Epithelial cell of prostate (primary cell): ENCODE measurements at regions not wholly inside any gene's neighbourhood (a gene's known extent, or its start where the extent isn't known, plus 50 kb on each side); places are given as distances from the start of the nearest gene placed in this dataset.

ENCODE experiments used
- DNase-seq: peaks from one replicate; pipeline ENCODE4 v3.0.0-alpha.2; 2011; ENCODE audit warnings: low read depth, low spot score
- H3K27ac ChIP-seq: fragments of 450-650 bp; 2 replicates; pipeline ENCODE4 v1.5.1; 2017; ENCODE audit warnings: mild to moderate bottlenecking

DNA sequence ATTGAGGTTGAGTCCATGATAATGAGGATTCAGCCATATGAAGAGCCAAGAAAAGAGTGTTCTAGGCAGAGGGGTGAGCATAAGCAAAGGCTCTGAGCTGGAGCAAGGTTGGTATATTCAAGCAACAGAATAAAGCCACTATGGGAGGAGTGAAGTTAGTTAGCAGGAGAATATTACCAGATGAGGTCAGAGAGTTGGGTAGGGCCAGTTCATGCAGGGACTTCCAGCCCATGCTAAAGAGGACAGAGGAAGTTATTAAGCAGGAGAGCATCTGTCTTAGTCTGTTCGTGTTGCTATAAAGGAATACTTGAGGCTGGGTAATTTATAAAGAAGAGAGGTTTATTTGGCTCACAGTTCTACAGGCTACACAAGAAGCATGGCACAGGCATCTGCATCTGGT lies 57.1 kb upstream of the ATG10 start:
- no peak for DNase-seq
- H3K27ac ChIP-seq = no peak overlapping the region

DNA sequence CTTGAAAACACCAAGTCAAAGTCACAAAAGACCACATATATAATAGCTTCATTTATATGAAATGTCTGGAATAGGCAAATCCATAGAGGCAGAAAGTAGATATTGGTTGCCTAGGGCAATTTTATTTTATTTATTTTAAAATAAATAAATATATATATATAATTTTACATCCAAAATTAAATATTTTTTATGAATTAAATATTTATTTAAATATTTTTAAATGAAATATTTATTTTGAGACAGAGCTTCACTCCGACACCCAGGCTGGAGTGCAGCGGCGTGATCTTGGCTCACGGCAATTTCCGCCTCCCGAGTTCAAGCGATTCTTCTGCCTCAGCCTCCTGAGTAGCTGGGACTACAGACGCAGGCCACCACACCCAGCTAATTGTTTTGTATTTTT lies 58.9 kb upstream of the ATG10 start:
- no peak for DNase-seq
- H3K27ac ChIP-seq = no peak overlapping the region

DNA sequence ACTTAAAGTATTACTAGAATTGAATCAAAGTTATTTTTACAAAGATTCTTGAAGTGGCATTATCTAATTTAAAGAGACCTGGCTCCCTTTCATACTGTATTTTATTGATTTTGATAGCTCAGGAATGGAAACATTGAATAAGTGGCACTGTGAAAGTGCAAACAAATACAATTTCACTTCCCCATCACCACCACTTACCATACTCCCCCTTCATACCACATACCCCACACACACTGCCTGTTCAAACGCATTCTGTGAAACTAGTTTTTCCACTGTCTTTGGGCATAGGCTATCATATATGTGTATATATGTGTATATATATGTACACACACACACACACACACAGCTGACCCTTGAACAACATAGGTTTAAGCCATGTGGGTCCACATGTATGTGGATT lies 62.1 kb upstream of the ATG10 start:
- no peak for DNase-seq

DNA sequence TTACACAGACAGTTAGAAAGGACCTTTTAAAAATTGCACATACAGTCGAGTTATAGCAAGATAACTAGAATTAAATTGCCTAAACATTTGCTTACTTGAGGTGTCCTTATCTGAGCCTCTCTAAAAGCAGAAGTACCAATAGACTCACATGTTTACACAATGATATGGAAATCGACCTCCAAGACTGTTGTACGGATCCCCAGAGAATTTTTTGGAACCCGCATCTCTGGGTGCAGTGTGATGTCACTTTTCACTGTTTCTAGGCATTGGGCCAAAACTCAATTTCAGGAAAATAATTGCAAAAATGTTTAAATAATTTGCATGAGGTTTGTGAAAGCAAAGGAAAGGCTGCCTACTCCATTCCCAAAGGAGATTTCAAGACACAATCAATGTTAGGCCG lies 63.1 kb upstream of the ATG10 start:
- DNase-seq = no peak
- no peak overlapping the region for H3K27ac ChIP-seq

More for the DNA sequence above, 62.1 kb upstream of the ATG10 start:
- H3K27ac ChIP-seq = no peak overlapping the region

DNA sequence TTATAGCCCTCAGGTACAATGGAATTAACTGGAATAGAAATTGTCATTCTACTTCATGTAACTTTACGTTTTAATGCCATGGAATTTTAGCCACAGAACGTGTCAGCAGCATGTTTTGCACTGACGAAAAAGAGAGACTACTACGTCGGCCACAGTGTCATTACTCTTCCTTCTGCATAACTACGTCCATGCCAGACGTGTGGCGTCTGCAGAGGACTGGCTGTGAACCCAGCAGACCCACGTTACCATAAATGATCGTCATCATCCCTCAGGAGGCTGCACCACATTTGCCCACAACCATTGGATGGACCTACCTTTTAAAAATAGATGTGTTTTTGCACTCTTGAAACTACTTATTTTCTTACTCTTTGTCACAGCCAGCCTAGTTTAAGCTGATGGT lies 63.8 kb upstream of the ATG10 start:
- H3K27ac ChIP-seq = no peak overlapping the region
- no peak for DNase-seq

DNA sequence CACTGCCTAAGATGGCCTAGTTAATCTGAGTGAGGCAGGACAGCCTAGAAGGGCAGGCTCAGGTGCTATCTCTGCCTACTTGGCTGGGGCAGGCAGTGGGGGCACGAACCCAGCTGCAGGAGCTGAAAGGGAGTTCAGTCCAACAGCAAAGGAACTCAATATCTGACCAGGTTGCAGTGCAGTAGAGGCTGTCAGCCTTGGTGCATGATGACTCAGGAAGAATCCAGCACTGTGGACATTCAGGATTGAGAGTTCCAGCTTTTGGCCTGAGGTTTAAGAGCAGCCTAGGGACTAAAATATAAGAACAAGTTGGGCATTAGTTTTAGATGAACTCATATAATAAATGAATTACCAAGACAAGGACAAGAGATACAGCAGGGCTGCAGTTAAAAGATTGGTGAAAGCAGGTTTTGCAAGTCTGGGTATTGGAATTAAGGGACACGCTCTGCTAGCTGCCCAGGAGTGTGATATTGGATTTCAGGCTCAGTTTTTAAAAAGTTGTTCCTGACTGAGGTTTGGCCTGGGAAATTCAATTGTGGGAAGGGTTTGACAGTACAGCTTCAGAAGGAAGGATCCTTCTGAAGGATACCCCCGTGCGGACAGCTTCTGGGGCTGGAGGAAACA lies 64.7 kb upstream of the ATG10 start:
- no peak overlapping the region for H3K27ac ChIP-seq
- no peak for DNase-seq

DNA sequence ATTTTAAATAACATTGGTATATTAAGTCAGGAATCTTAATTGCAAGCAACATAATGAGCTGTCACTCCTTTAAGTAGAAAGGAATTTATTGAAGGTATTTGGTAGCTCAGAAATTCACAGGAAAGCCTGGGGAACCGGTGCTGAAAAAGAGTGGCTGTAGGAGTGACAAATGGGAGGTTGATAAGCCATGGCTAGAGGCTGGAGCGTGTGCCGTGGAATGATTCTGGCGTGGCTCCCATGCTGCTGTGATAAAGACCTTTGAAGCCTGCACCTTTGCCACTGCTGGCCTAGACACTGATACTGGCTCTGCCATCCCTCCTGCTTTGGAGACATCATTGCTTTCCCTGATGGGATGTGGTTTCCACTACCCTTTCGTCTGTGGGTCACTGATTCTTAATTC lies 65.7 kb upstream of the ATG10 start:
- DNase-seq = no peak
- H3K27ac ChIP-seq = no peak overlapping the region

DNA sequence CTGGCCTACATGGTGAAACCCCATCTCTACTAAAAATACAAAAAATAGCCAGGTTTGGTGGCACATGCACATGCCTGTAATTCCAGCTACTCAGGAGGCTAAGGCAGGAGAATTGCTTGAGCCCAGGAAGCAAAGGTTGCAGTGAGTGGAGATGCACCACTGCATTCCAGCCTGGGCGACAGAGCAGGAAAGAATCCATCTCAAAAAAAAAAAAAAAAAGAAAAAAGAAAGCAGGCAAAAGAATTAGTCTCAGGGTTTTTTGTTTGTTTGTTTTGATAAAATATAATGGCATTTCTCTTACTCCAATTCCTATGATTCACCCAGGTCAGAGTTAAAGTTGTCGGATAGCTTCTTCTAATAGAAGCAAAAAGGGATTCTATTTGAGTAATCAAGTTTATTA lies 67.0 kb upstream of the ATG10 start:
- no peak overlapping the region for H3K27ac ChIP-seq
- no peak for DNase-seq

DNA sequence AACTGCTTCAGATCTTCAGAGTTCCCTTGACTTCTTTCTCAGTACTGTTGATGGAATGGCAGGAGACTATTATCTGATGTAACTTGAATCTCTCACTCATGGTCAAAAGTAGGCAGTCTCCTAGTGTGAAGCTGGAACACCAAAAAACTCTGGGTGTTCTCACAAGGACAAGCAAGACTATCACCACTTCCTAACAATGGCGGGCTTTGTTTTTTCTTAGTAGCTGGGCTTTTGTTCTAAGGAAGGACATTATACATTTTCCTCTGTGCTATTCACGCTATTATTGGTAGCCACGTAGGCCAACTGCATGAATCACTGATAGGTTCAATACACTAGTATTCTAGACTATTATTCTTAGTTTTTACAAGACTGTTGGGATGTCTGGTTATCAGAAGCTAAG lies 67.7 kb upstream of the ATG10 start:
- DNase-seq = no peak
- H3K27ac ChIP-seq = no peak overlapping the region

DNA sequence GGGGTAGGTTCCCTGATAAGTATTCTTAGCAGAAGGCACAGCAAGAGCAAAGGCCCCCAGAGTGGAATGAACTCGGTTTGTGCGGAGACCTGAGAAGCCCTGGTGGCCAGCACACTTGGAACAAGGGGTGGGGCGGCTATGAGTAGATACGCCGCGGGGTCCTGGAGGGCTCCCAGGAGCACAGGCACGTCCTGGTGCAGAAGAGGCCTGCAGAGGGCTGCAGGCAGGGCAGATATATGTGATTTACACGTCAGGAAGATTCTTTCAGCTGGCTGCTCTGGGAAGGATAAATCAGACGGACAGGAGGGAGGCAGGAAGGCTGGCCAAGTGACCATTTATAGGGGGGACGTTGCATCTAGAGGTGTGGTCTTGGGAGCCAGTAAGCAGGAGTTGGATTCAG lies 70.2 kb upstream of the ATG10 start:
- DNase-seq = no peak
- H3K27ac ChIP-seq = no peak overlapping the region

DNA sequence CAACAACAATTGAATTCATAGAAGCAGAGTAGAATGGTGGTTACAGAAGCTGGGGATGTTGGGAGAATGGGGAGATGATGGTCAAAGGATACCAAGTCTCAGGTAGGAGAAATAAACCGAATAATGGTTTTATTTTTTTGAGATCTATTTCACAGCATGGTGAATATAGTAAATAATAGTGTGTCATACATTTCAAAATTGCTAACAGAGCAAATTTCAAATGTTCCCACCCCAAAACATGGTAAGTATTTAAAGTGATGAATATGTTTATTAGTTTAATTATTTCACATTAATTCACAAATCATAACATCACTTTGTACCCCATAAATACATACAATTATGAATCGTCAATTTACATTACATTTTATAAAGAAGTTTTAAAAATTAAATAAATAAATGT lies 72.7 kb upstream of the ATG10 start:
- H3K27ac ChIP-seq = no peak overlapping the region
- no peak for DNase-seq

DNA sequence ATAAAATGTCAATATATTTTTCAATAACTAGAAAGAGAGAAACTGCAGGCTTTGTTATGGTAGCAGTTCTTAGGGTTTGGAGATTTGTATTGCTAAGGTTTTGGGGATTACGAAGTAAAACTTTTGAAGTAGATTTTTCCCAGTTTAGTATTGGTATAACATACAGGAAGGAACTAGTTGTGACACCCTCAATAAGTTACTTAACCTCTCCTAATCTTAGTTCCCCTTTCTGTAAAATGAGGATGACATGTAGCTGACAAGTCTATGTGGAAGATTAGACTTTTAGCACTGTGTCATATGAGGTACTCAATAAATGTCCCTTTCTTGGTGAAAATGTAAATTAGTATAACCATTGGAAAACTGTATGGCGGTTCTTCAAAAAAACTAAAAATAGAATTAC lies 73.4 kb upstream of the ATG10 start:
- H3K27ac ChIP-seq = no peak overlapping the region
- no peak for DNase-seq

DNA sequence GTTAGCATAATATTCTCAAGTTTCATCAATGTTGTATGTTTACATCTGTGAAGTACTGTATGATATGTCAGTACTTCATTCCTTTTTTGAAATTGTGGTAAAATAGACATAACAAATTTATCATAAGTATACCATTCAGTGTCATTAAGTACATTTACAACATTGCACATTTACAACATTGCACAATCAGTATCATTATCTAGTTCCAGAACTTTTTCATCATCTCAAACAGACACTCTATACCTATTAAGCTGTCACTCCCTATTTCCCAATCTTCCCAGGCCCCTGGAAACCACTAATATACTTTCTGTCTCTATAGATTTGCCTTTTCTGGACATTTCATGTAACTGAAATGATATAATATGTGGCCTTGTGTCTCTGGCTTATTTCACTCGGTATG lies 75.1 kb upstream of the ATG10 start:
- H3K27ac ChIP-seq = no peak overlapping the region
- no peak for DNase-seq

DNA sequence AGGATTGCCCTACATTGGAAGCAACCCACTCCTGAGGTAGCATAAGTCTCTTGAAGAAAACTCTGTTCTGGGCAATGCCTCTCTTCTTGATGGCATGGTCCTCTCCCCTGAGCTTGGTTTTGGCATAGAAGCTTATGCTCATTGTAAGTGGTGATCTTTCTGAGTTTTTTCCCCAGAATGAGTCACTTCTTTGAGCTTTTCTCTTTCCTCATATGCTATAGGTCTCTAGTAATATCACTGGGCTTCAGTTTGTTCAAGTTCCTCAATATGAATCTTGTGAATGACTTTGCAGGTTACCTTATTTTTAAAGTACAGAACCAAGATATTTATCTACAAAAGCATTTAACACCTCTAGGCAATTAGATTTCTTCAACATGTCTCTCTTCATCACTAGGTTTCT lies 76.5 kb upstream of the ATG10 start:
- no peak overlapping the region for H3K27ac ChIP-seq
- DNase-seq = no peak

DNA sequence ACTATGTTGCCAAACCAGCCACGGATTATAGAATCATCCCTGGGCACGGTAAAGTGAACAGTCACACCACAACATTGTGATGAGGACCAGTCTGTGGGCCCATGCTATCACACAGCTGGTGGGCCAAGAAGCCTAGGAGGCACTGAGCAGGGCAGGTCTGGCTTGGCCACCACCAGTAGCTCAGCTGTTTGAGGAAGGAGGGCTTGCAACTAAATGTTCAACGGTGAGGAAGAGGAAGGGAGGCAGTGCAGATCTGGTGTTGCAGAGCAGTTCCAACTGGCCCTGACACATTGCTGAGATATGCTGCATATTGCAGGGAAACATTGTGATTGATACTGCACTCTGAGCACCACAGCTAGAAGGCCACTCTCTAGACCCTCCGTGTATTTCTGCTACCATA lies 77.9 kb upstream of the ATG10 start:
- DNase-seq = no peak
- no peak overlapping the region for H3K27ac ChIP-seq

DNA sequence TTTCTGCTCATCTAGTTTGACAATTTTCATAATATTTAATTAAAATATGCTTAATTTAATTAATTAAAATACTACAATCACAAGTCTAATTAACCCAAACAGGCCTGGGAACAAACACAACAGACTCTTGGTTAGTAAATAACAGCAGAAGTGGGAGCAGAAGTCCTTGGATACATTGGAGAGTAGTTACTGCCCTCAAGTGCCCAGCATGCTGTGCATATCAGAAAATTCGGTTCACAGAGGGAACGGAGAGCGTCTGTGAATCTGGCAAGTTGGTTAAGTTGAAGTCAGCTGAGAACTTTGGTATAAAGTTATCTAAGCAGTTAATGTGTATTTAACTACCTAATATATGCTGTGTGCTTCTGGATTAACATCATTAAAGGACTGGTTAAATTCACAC lies 87.0 kb upstream of the ATG10 start:
- H3K27ac ChIP-seq = no peak overlapping the region
- DNase-seq = no peak

DNA sequence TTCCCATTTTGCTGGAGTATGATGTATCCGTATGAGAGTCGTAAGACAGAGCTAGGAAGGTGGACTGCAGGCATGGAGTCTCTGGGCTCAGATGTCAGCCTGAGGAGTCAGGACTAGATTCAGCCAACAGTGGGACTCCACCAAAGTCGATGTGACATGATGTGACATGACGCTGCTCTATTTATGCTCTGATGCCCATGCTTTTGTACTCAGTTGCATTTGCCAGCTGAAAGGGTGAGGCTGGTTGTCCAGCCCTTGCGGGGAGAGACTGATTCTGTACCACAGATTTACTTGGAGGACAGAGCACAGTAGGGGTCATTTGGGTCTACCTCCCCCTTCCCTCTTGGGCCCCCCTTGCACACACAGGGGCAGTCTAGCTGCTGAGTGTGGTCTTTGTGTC lies 88.5 kb upstream of the ATG10 start:
- no peak for DNase-seq
- H3K27ac ChIP-seq = no peak overlapping the region

DNA sequence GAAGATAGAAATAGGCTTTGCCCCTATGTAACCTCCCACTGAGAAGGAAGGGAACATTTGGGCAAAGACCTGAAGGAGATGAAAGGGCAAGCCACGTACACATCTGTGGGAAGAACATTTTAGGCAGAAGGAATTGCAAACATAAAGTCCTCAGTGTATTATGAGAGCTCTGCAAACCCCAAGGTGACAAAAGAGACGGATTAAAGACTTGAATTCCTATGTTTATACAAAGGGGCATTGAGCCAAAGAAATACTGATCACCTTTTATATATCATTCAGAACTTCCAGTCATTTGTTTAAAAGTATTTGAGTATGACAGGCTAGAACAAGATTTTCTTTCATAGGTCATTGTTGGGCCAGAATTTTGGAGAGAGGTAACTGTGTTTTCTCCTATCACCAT lies 90.2 kb upstream of the ATG10 start:
- no peak overlapping the region for H3K27ac ChIP-seq
- DNase-seq = no peak

DNA sequence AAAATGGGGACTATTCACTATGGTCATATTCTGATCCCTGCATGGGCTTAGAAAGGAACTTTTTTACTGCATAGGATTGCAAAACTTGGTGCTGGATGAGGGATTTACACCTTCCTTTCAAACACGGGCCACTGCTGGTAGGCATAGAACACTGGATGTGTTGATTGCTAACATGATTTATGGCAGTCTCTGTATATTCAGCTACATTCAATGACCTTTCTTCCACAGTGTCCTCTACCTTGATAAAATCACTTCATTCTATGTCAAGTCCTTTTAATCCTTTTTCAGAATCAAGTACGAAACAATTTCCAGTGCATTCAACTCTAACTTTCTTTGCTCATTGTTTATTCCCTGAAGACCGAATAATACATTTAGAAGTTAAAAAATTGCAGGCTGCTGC lies 91.9 kb upstream of the ATG10 start:
- H3K27ac ChIP-seq = no peak overlapping the region
- no peak for DNase-seq

DNA sequence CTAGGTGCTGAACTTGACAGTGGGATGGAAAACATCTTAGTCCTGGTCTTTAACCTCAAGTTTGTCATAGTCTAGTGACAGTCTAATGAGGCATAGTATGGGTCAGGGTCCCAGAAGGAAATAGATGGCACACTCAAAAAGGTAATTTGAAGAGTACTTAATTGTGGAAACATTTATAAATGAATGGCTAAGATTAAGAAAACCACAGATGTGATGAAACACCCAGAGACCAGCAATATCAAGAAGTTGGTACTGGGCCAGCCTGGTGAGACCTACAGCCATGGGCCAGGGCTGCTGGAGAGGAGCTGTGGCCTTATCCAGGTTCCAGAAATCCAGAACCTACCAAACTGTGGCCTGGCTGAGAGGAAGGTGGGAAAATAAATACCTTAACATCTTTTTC lies 93.5 kb upstream of the ATG10 start:
- H3K27ac ChIP-seq = no peak overlapping the region
- no peak for DNase-seq

DNA sequence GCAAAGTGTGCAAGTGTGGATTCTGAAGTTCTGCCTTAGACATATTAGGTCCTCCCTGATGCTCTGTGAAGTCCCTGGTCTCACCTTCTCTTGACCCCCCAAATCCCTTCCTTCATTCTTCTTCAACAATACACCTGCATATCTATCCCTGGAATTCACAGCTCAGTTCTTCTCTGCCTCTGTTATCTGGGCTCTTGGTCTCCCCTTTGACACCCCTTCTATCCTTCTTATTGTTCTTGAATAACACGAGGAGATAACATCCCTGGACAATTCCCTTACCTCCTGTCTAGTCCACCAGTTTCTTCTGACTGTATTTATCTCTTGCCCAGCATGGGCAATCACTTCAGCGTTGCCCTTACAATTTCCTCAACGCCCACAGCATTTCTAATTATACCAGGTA lies 104.8 kb upstream of the ATG10 start:
- no peak overlapping the region for H3K27ac ChIP-seq
- no peak for DNase-seq

DNA sequence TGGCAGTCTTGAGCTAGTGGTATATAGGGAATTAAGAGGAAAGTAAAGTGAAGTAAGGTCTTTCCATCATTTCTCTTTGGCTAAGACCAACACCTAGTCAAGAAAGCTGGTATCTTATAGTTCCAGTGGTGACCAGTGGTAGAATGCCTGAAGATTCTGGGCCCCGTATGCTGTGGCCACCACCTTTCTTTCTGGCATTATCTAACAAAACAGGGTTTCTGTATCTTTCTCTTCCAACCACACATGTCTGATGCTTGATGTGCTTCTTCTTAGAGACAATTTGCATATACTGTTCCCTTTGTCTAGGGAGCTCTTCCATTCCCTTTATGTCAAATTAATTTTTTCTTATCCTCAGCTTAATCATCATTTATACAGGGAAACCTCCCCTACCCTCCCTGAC lies 109.9 kb upstream of the SSBP2 start:
- DNase-seq = no peak

DNA sequence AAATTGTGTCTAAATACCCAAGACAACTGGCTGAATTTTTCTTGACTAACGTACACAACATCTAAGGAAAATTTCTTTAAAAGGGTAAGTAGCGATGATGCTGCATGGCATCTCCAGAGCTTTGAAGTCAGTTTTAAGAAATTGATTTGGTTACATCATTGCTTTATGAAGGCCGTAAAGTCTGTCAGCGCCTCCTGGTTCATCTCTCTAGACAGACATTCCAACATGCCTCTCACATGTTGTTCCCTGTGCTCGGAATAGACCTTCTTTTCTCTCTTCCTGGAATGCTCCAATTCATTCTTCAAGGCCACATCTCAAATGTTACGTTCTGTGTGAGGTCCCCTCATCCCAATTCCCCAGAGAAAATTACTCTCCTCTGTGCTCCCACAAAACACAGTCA lies 108.7 kb upstream of the SSBP2 start:
- no peak overlapping the region for H3K27ac ChIP-seq
- DNase-seq = no peak

More for the DNA sequence above, 109.9 kb upstream of the SSBP2 start:
- no peak overlapping the region for H3K27ac ChIP-seq
